ENCODE measurements at regions not wholly inside any gene's neighbourhood (a gene's known extent, or its start where the extent isn't known, plus 50 kb on each side); places are given as distances from the start of the nearest gene placed in this dataset.

- no peak overlapping the region for H3K27ac Mint-ChIP-seq
- peaks cover 7% of the 10 kb centered on the region for H3K36me3 Mint-ChIP-seq (ENCODE audit: low read depth)
- TF ChIP-seq CTCF (IDR thresholded peaks at IDR 0.05) = no peak
- H3K4me3 Mint-ChIP-seq = no peak overlapping the region
- H3K9me3 Mint-ChIP-seq = peaks cover 25% of the 10 kb centered on the region
- peaks cover 4% of the 10 kb centered on the region for H3K27me3 Mint-ChIP-seq (ENCODE audit: low read depth, poor library complexity)
- H3K4me1 Mint-ChIP-seq = no peaks in the 10 kb centered on the region
- DNase-seq = no peak
Measured at GRCh38 chr7:42596737-42597136, 315.1 kb downstream of the C7orf25 start.

- TF ChIP-seq CTCF (IDR thresholded peaks at IDR 0.05) = no peak
- no peak overlapping the region for H3K4me3 Mint-ChIP-seq
- no peak for DNase-seq
- H3K27ac Mint-ChIP-seq = no peak overlapping the region
- peaks cover 40% of the 10 kb centered on the region for H3K9me3 Mint-ChIP-seq
- peaks cover 6% of the 10 kb centered on the region for H3K27me3 Mint-ChIP-seq (ENCODE audit: low read depth, poor library complexity)
- no peaks in the 10 kb centered on the region for H3K4me1 Mint-ChIP-seq
- peaks cover 14% of the 10 kb centered on the region for H3K36me3 Mint-ChIP-seq (ENCODE audit: low read depth)
Measured at GRCh38 chr7:42593860-42594259, 318.0 kb downstream of the C7orf25 start.

- Mint-ChIP-seq H3K9me3 (peaks cover 65% of the 10 kb centered on the region), H3K4me3 (no peak overlapping the region), H3K27ac (no peak overlapping the region), H3K4me1 (peaks cover 11% of the 10 kb centered on the region), H3K36me3 (ENCODE audit: low read depth) (peaks cover 23% of the 10 kb centered on the region), H3K27me3 (ENCODE audit: low read depth, poor library complexity) (peaks cover 10% of the 10 kb centered on the region)
- no peak for TF ChIP-seq CTCF (IDR thresholded peaks at IDR 0.05)
- DNase-seq = no peak
Measured at GRCh38 chr7:42590771-42591310, 321.0 kb downstream of the C7orf25 start.

GRCh38 chr7:42588876-42589275 is 323.0 kb downstream of the C7orf25 start:
- H3K27ac Mint-ChIP-seq = no peak overlapping the region
- no peak for TF ChIP-seq CTCF (IDR thresholded peaks at IDR 0.05)
- peaks cover 10% of the 10 kb centered on the region for H3K27me3 Mint-ChIP-seq (ENCODE audit: low read depth, poor library complexity)

GRCh38 chr7:42587806-42588205 is 324.1 kb downstream of the C7orf25 start:
- Mint-ChIP-seq H3K27me3 (ENCODE audit: low read depth, poor library complexity) (peaks cover 12% of the 10 kb centered on the region), H3K36me3 (ENCODE audit: low read depth) (peaks cover 25% of the 10 kb centered on the region), H3K4me1 (peaks cover 11% of the 10 kb centered on the region), H3K4me3 (no peak overlapping the region), H3K9me3 (peaks cover 84% of the 10 kb centered on the region), H3K27ac (peak overlapping the region; percentile 62)
- DNase-seq = no peak
- no peak for TF ChIP-seq CTCF (IDR thresholded peaks at IDR 0.05)

More at GRCh38 chr7:42588876-42589275, 323.0 kb downstream of the C7orf25 start:
- peaks cover 81% of the 10 kb centered on the region for H3K9me3 Mint-ChIP-seq
- H3K4me1 Mint-ChIP-seq = peaks cover 11% of the 10 kb centered on the region
- DNase-seq = no peak
- peaks cover 27% of the 10 kb centered on the region for H3K36me3 Mint-ChIP-seq (ENCODE audit: low read depth)
- H3K4me3 Mint-ChIP-seq = no peak overlapping the region

GRCh38 chr7:42580061-42580460 is 331.8 kb downstream of the C7orf25 start:
- H3K9me3 Mint-ChIP-seq = peaks cover 61% of the 10 kb centered on the region
- H3K4me3 Mint-ChIP-seq = no peak overlapping the region
- TF ChIP-seq CTCF (IDR thresholded peaks at IDR 0.05) = no peak
- peaks cover 9% of the 10 kb centered on the region for H3K36me3 Mint-ChIP-seq (ENCODE audit: low read depth)
- H3K4me1 Mint-ChIP-seq = no peaks in the 10 kb centered on the region
- no peak overlapping the region for H3K27ac Mint-ChIP-seq
- DNase-seq = no peak
- H3K27me3 Mint-ChIP-seq (ENCODE audit: low read depth, poor library complexity) = peaks cover 2% of the 10 kb centered on the region

Measured in nephron progenitor cell (in vitro differentiated cells).